Mesenchymal stem cell (in vitro differentiated cells and primary cell): ENCODE measurements at regions not wholly inside any gene's neighbourhood (a gene's known extent, or its start where the extent isn't known, plus 50 kb on each side); places are given as distances from the start of the nearest gene placed in this dataset.

Experiments used
- DNase-seq: peaks from one replicate; pipeline ENCODE4 v3.0.0-alpha.2; 2013
- H2AFZ ChIP-seq: one replicate; pipeline ENCODE4 v1.6.1; 2013; ENCODE audit warnings: low read depth, mild to moderate bottlenecking, control low read depth, inconsistent platforms, low read length, moderate library complexity
- H2AK5ac ChIP-seq: 2 replicates; pipeline ENCODE4 v1.6.1; 2013; ENCODE audit warnings: low read length, moderate library complexity, mild to moderate bottlenecking, inconsistent platforms; ENCODE audit not compliant: severe bottlenecking
- H2BK120ac ChIP-seq: one replicate; pipeline ENCODE4 v1.6.1; 2013; ENCODE audit warnings: low read depth, mild to moderate bottlenecking, inconsistent platforms, low read length, moderate library complexity
- H2BK12ac ChIP-seq, 2 experiments: one replicate each; pipeline ENCODE4 v1.6.1; 2013; ENCODE audit warnings: inconsistent platforms in 2 of 2, low read length in 2 of 2, mild to moderate bottlenecking in 2 of 2, moderate library complexity in 2 of 2, control low read depth in 1 of 2
- H2BK15ac ChIP-seq: one replicate; pipeline ENCODE4 v1.6.1; 2013; ENCODE audit warnings: mild to moderate bottlenecking, low read depth, inconsistent platforms; ENCODE audit not compliant: poor library complexity, severe bottlenecking
- H2BK5ac ChIP-seq: 2 replicates; pipeline ENCODE4 v1.6.1; 2013; ENCODE audit warnings: low read depth, mild to moderate bottlenecking, low read length, control low read depth, inconsistent platforms; ENCODE audit not compliant: poor library complexity, severe bottlenecking
- H3K14ac ChIP-seq, 2 experiments: one replicate each; pipeline ENCODE4 v1.6.1; 2013; ENCODE audit warnings: inconsistent platforms in 2 of 2, low read length in 2 of 2, control low read depth in 1 of 2, mild to moderate bottlenecking in 1 of 2, moderate library complexity in 1 of 2
- H3K18ac ChIP-seq, 2 experiments: one replicate each; pipeline ENCODE4 v1.6.1; 2013; ENCODE audit warnings: inconsistent platforms in 2 of 2, low read length in 2 of 2, control low read depth in 1 of 2, low read depth in 1 of 2, mild to moderate bottlenecking in 1 of 2
- H3K23ac ChIP-seq, 2 experiments: one replicate each; pipeline ENCODE4 v1.6.1; 2013; ENCODE audit warnings: inconsistent platforms in 2 of 2, low read length in 2 of 2, mild to moderate bottlenecking in 2 of 2, moderate library complexity in 2 of 2, control low read depth in 1 of 2
- H3K27ac ChIP-seq: 2 replicates; pipeline ENCODE4 v1.5.1; 2013; ENCODE audit warnings: mild to moderate bottlenecking, moderate library complexity, low read length, control low read depth, inconsistent platforms; ENCODE audit not compliant: poor library complexity, severe bottlenecking
- H3K27me3 ChIP-seq, 2 experiments: 2 replicates each; pipeline versions ENCODE4 v1.6.1 to v1.7.0; 2013; ENCODE audit warnings: low read length in 2 of 2, mild to moderate bottlenecking in 2 of 2, moderate library complexity in 2 of 2, control low read depth in 1 of 2, inconsistent platforms in 1 of 2; ENCODE audit not compliant: control insufficient read depth in 1 of 2, insufficient read depth in 1 of 2
- H3K36me3 ChIP-seq, 2 experiments: 2 replicates each; pipeline versions ENCODE4 v1.6.1 to v1.7.0; 2013; ENCODE audit warnings: low read length in 2 of 2, control low read depth in 1 of 2, inconsistent platforms in 1 of 2, low read depth in 1 of 2, mild to moderate bottlenecking in 1 of 2; ENCODE audit not compliant: insufficient read depth in 2 of 2, control insufficient read depth in 1 of 2
- H3K4ac ChIP-seq, 2 experiments: one replicate each; pipeline ENCODE4 v1.6.1; 2013; ENCODE audit warnings: inconsistent platforms in 2 of 2, low read length in 2 of 2, mild to moderate bottlenecking in 2 of 2, moderate library complexity in 2 of 2, control low read depth in 1 of 2, low read depth in 1 of 2
- H3K4me1 ChIP-seq: 2 replicates; pipeline ENCODE4 v1.6.1; 2013; ENCODE audit warnings: low read depth, low read length, control low read depth; ENCODE audit not compliant: control insufficient read depth, insufficient read depth
- H3K4me2 ChIP-seq: 2 replicates; pipeline ENCODE4 v1.6.1; 2013; ENCODE audit warnings: low read length, mild to moderate bottlenecking, inconsistent platforms; ENCODE audit not compliant: poor library complexity, severe bottlenecking
- H3K4me3 ChIP-seq, 2 experiments: 2 replicates each; pipeline versions ENCODE4 v1.5.1 to v1.7.0; 2013; ENCODE audit warnings: low read length in 2 of 2, mild to moderate bottlenecking in 2 of 2, control low read depth in 1 of 2, low read depth in 1 of 2; ENCODE audit not compliant: insufficient read depth in 1 of 2
- H3K79me1 ChIP-seq: replicated peaks from 2 replicates; pipeline ENCODE4 v1.6.1; 2013; ENCODE audit warnings: mild to moderate bottlenecking, control low read depth, low read length, inconsistent platforms; ENCODE audit not compliant: poor library complexity, severe bottlenecking
- H3K9ac ChIP-seq: 2 replicates; pipeline ENCODE4 v1.7.0; 2013; ENCODE audit warnings: mild to moderate bottlenecking, low read length, moderate library complexity
- H3K9me3 ChIP-seq: 2 replicates; pipeline ENCODE4 v1.7.0; 2013; ENCODE audit warnings: mild to moderate bottlenecking, low read length; ENCODE audit not compliant: control insufficient read depth
- H4K8ac ChIP-seq: one replicate; pipeline ENCODE4 v1.6.1; 2013; ENCODE audit warnings: inconsistent platforms, mild to moderate bottlenecking, low read length, moderate library complexity
- H4K91ac ChIP-seq: one replicate; pipeline ENCODE4 v1.6.1; 2013; ENCODE audit warnings: mild to moderate bottlenecking, low read length, inconsistent platforms
- WGBS: methylation state at CpG from one replicate; pipeline ENCODE4 v1.1.7; 2013; ENCODE audit warnings: mixed read lengths; 5-methylcytosine and 5-hydroxymethylcytosine counted together

DNA sequence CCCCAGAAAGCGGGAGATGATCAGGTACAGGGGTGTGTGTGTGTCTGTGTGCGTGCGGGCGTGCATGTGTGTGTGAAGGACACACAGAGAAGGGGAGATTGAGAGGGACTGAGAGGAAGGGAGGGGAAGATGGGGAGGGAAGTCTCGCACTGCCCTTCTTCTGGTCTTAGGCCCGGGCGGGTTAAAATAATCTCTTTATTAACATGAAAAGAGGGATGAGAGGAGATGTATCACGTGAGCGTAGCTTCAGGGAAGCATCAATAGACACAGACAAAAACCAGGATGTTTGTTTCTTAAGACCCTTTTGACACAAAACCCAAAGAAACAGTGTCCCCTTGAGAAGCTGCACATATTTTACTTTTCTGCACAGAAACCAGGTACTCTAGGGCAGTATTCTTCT lies 347.3 kb downstream of the BRD1 start:
- no peak overlapping the region for H4K8ac ChIP-seq

DNA sequence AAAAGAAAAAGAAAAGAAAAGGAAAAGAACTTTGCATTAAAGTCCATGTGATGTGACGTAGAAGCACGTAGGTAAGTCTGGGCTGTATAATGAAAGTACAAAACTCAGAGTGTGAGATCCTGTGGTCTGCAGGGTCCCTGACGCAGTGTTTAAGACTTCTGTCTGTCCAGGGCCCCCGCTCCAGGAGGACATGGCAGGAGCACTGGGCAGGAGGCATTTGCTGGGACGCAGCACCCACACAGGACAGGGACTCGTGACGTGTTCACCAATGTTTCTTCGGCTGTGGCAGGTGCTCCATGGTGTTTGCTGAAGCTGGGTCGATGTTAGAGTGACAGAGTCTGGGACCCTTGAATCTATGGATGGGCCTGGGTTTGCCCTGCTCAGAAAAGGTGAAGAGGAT lies 348.1 kb downstream of the BRD1 start:
- Histone ChIP-seq H2BK15ac (no peak overlapping the region), H4K91ac (no peak overlapping the region), H2BK12ac (no peak overlapping the region), H3K79me1 (no peaks in the 10 kb centered on the region), H2AFZ (no peak overlapping the region), H3K27ac (no peak overlapping the region), H2AK5ac (no peak overlapping the region), H3K9me3 (peaks cover 4% of the 10 kb centered on the region), H4K8ac (no peak overlapping the region), H3K4me1 (peaks cover 3% of the 10 kb centered on the region), H2BK5ac (no peak overlapping the region), H3K27me3 (peaks cover 6 to 19% of the 10 kb centered on the region in 2 experiments), H3K4me3 (no peak overlapping the region), H3K4me2 (no peak overlapping the region), H2BK120ac (no peak overlapping the region), H3K4ac (no peak overlapping the region), H3K9ac (no peak overlapping the region), H3K18ac (no peak overlapping the region), H3K36me3 (no peaks in the 10 kb centered on the region), H3K14ac (no peak overlapping the region), H3K23ac (no peak overlapping the region)
- 83% methylated on average over 9 of the region's 9 CpGs for WGBS
- DNase-seq, result no peak

More for the DNA sequence above, 347.3 kb downstream of the BRD1 start:
- Histone ChIP-seq H3K23ac (no peak overlapping the region), H3K9me3 (no peaks in the 10 kb centered on the region), H3K4me1 (peaks cover 3% of the 10 kb centered on the region), H3K4me3 (no peak overlapping the region), H2AFZ (no peak overlapping the region), H2BK120ac (no peak overlapping the region), H3K9ac (no peak overlapping the region), H3K4me2 (no peak overlapping the region), H3K4ac (no peak overlapping the region), H3K36me3 (no peaks in the 10 kb centered on the region), H4K91ac (no peak overlapping the region), H3K79me1 (no peaks in the 10 kb centered on the region), H2BK15ac (no peak overlapping the region), H3K27ac (no peak overlapping the region), H2AK5ac (no peak overlapping the region), H2BK12ac (no peak overlapping the region), H3K18ac (no peak overlapping the region), H3K27me3 (peaks cover 6 to 19% of the 10 kb centered on the region in 2 experiments), H3K14ac (no peak overlapping the region), H2BK5ac (no peak overlapping the region)
- WGBS, result 91% methylated on average over 6 of the region's 9 CpGs
- no peak for DNase-seq

DNA sequence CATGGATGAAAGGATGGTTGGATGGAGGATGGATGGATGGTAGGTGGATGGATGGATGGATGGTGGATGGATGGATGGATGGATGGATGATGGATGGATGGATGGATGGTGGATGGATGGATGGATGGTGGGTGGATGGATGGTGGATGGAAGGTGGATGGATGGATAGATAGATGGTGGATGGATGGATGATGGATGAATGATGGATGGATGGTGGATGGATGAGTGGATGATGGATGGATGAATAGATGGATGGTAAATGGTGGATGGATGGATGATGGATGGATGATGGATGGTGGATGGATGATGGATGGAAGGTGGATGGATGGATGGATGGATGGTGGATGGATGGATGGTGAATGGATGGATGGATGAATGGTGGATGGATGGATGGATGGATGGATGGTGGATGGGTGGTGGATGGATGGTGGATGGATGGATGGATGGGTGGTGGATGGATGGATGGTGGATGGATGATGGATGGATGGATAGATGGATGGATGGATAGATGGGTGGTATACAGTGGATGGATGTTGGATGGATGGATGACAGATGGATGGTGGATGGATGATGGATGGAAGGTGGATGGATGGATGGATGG lies 350.8 kb downstream of the BRD1 start:
- no peak overlapping the region for H4K8ac ChIP-seq
- no peak overlapping the region for H2BK120ac ChIP-seq
- no peak overlapping the region for H2BK15ac ChIP-seq
- no peak for DNase-seq
- H3K23ac ChIP-seq, result no peak overlapping the region
- H2BK5ac ChIP-seq, result no peak overlapping the region
- H2AFZ ChIP-seq, result no peak overlapping the region
- no peak overlapping the region for H3K14ac ChIP-seq
- no peak overlapping the region for H3K27ac ChIP-seq
- H3K4me1 ChIP-seq, result peaks cover under 1% of the 10 kb centered on the region
- no peaks in the 10 kb centered on the region for H3K36me3 ChIP-seq
- H3K4me2 ChIP-seq, result no peak overlapping the region
- no peak overlapping the region for H2AK5ac ChIP-seq
- no peak overlapping the region for H3K4me3 ChIP-seq
- H4K91ac ChIP-seq, result no peak overlapping the region
- no peak overlapping the region for H2BK12ac ChIP-seq
- H3K79me1 ChIP-seq, result no peaks in the 10 kb centered on the region
- H3K4ac ChIP-seq, result no peak overlapping the region
- H3K18ac ChIP-seq, result no peak overlapping the region
- H3K27me3 ChIP-seq, result peaks cover 5 to 6% of the 10 kb centered on the region in 2 experiments
- H3K9ac ChIP-seq, result no peak overlapping the region
- H3K9me3 ChIP-seq, result peaks cover 4% of the 10 kb centered on the region

DNA sequence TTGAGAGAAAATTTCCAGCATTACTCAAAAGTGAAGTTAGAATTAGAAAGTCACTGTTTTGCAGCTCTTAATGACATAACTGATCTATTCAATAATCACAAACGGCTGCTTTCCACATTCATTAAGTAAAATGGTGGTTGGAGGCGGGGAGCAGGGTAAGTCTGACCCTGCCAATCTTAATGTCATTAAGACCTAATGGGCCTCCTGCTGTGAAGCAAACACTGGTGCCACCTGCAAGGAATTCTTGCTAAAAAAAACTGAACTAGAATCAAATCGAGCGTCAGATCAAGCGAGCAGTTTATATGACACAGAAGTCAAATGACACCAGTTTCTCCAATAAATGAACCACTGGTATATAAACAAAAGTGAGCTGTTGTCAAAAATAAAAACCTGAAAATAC lies 351.5 kb downstream of the BRD1 start:
- Histone ChIP-seq H3K14ac (no peak overlapping the region), H2BK12ac (no peak overlapping the region), H4K8ac (no peak overlapping the region), H2AFZ (no peak overlapping the region), H3K4ac (no peak overlapping the region), H3K9ac (no peak overlapping the region), H3K27ac (no peak overlapping the region), H2BK15ac (no peak overlapping the region), H3K4me2 (no peak overlapping the region), H3K18ac (no peak overlapping the region), H2BK5ac (no peak overlapping the region), H3K36me3 (no peaks in the 10 kb centered on the region), H3K4me3 (no peak overlapping the region), H4K91ac (no peak overlapping the region), H3K4me1 (no peaks in the 10 kb centered on the region), H2BK120ac (no peak overlapping the region), H3K23ac (no peak overlapping the region), H3K79me1 (no peaks in the 10 kb centered on the region), H3K9me3 (peaks cover 4% of the 10 kb centered on the region), H3K27me3 (no peaks in the 10 kb centered on the region), H2AK5ac (no peak overlapping the region)
- 77% methylated on average over 5 of the region's 5 CpGs for WGBS
- no peak for DNase-seq
